ENCODE measurements at regions not wholly inside any gene's neighbourhood (a gene's known extent, or its start where the extent isn't known, plus 50 kb on each side); places are given as distances from the start of the nearest gene placed in this dataset.

DNA sequence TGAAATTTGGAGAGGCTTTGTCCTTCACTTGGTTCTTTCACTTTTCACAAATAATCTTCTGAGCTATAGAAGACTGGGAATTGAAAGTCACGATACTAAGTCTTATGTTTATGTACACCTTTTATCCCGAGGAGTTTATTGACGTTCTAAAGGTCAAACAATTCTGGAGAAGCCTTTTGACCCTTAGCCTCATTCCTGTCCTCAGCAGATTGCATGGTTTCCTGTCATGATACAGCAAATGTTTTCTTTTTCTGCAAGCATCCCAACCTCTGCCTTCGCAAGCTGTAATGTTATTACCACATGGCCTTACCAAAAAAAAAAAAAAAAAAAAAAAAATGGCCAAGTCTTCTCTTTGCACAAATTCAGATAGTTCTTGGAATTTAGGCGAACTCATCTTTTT lies 411.7 kb upstream of the FLRT2 start:
- Histone ChIP-seq H3K4me1 (ENCODE audit: control insufficient read depth in 2 of 2, insufficient read depth in 2 of 2, low read length in 2 of 2) (no peaks in the 10 kb centered on the region), H3K4me3 (ENCODE audit: low read length in 2 of 2) (no peak overlapping the region)

DNA sequence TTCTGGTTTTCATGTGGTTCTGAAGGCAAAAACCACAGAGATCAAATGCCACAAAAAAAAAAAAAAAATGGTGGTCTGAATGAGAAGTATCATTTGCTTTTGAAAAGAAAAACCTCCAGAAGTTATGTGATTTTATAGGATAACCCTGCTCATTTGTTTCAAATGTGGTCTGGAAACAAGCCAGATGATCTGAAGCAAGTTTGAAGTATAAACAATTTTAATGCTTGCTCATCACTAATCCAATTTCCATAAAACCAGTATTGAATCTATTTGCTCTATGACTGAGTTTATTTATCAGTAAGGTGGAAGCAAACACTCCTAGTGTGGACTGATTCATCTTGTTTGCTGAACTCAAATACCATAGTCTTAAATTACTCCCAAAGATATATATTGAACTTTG lies 407.3 kb upstream of the FLRT2 start:
- H3K27ac ChIP-seq (ENCODE audit: low read depth in 1 of 2, low read length in 1 of 2): no peak overlapping the region

More for the DNA sequence above, 411.7 kb upstream of the FLRT2 start:
- H3K9me3 ChIP-seq (ENCODE audit: control insufficient read depth in 2 of 2, insufficient read depth in 1 of 2, low read length in 1 of 2): no peaks in the 10 kb centered on the region
- no peaks in the 10 kb centered on the region for H3K36me3 ChIP-seq (ENCODE audit: control insufficient read depth in 2 of 2, insufficient read depth in 2 of 2, low read length in 1 of 2)
- WGBS: 77% methylated on average over 5 of the region's 5 CpGs
- DNase-seq (ENCODE audit: low read depth in 6 of 9, low spot score in 9 of 9): no peak
- H3K27ac ChIP-seq (ENCODE audit: low read depth in 1 of 2, low read length in 1 of 2): no peak overlapping the region
- no peaks in the 10 kb centered on the region for H3K27me3 ChIP-seq (ENCODE audit: control insufficient read depth in 2 of 2, insufficient read depth in 1 of 2, low read length in 1 of 2)

DNA sequence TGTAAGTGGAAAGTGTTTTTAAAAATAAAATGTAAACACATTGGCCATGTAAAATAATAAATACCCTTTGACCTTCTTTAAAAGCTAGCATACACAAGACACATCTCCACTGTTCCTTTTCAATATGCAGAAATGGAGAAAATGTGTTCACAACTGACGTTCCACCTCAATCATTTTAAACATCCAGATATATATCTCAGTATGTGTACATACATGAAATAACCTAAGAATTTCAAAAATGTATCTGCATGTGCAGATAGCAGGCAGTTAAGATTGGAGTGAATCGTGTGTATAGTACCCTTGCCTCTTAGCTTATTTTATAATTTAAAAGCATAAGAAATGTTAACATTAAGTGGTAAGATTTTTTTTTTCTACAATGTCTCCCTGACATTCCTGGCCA lies 406.2 kb upstream of the FLRT2 start:
- no peaks in the 10 kb centered on the region for H3K36me3 ChIP-seq (ENCODE audit: control insufficient read depth in 2 of 2, insufficient read depth in 2 of 2, low read length in 1 of 2)
- DNase-seq (ENCODE audit: low read depth in 6 of 9, low spot score in 9 of 9): no peak
- 93% methylated on average over 2 of the region's 2 CpGs for WGBS
- H3K4me1 ChIP-seq (ENCODE audit: control insufficient read depth in 2 of 2, insufficient read depth in 2 of 2, low read length in 2 of 2): no peaks in the 10 kb centered on the region
- no peak overlapping the region for H3K27ac ChIP-seq (ENCODE audit: low read depth in 1 of 2, low read length in 1 of 2)
- H3K27me3 ChIP-seq (ENCODE audit: control insufficient read depth in 2 of 2, insufficient read depth in 1 of 2, low read length in 1 of 2): no peaks in the 10 kb centered on the region
- H3K9me3 ChIP-seq (ENCODE audit: control insufficient read depth in 2 of 2, insufficient read depth in 1 of 2, low read length in 1 of 2): no peaks in the 10 kb centered on the region
- no peak overlapping the region for H3K4me3 ChIP-seq (ENCODE audit: low read length in 2 of 2)

More for the DNA sequence above, 407.3 kb upstream of the FLRT2 start:
- no peak overlapping the region for H3K4me3 ChIP-seq (ENCODE audit: low read length in 2 of 2)
- no peaks in the 10 kb centered on the region for H3K27me3 ChIP-seq (ENCODE audit: control insufficient read depth in 2 of 2, insufficient read depth in 1 of 2, low read length in 1 of 2)
- DNase-seq (ENCODE audit: low read depth in 6 of 9, low spot score in 9 of 9): peak in 1 of 9 donors; percentile 2
- H3K9me3 ChIP-seq (ENCODE audit: control insufficient read depth in 2 of 2, insufficient read depth in 1 of 2, low read length in 1 of 2): no peaks in the 10 kb centered on the region
- no peaks in the 10 kb centered on the region for H3K4me1 ChIP-seq (ENCODE audit: control insufficient read depth in 2 of 2, insufficient read depth in 2 of 2, low read length in 2 of 2)
- H3K36me3 ChIP-seq (ENCODE audit: control insufficient read depth in 2 of 2, insufficient read depth in 2 of 2, low read length in 1 of 2): no peaks in the 10 kb centered on the region

DNA sequence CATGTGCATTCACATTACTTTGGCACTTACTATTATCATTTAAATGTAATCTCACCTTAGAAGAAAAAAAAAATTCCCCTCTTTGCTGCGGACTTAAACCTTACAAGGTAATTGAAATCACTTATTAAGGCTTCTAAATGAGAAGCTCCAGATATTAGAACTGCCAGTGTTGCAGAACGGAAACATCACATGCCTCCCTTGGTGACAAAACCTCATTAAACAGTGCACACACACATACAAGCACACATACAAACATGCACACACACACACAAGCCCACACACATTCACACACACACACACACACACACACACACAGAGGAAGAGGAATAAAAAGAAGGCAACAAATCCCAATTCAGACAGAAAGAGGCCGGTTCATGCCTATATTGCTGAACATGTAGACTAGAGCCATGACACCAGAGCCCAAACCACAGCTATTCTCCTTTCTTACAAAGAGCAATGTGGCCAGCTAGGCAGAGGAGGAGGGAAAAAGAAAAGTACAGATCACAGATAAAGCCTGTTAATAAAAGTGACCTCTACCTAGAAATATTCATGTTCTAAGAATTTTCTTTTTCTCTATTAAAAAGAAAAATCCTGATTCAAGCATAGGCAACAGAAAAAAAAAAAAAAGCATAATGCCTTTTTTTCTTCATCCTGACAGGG lies 405.2 kb upstream of the FLRT2 start:
- no peak overlapping the region for H3K27ac ChIP-seq (ENCODE audit: low read depth in 1 of 2, low read length in 1 of 2)
- no peak for DNase-seq (ENCODE audit: low read depth in 6 of 9, low spot score in 9 of 9)
- no peaks in the 10 kb centered on the region for H3K27me3 ChIP-seq (ENCODE audit: control insufficient read depth in 2 of 2, insufficient read depth in 1 of 2, low read length in 1 of 2)
- no peak overlapping the region for H3K4me3 ChIP-seq (ENCODE audit: low read length in 2 of 2)
- no peaks in the 10 kb centered on the region for H3K9me3 ChIP-seq (ENCODE audit: control insufficient read depth in 2 of 2, insufficient read depth in 1 of 2, low read length in 1 of 2)
- 92% methylated on average over 3 of the region's 3 CpGs for WGBS
- H3K36me3 ChIP-seq (ENCODE audit: control insufficient read depth in 2 of 2, insufficient read depth in 2 of 2, low read length in 1 of 2): no peaks in the 10 kb centered on the region
- H3K4me1 ChIP-seq (ENCODE audit: control insufficient read depth in 2 of 2, insufficient read depth in 2 of 2, low read length in 2 of 2): no peaks in the 10 kb centered on the region

DNA sequence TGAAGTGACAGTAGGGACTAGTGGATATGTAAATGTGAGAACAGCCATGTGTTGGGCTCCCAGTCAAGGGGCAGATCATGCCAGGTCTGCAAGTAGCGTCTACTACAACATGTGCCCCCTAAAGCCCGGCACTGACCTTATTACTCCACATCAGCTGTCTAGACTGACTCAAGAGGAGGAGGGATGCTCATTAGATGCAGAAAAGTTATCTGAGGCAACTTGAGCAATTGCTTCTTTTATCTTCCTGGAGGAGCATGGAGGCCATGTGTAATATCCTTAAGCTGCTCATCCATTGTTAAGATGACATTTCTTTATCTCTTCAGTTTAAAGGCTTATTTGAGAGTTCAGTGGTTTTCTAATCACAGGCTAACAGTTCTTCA lies 404.7 kb upstream of the FLRT2 start:
- no peak overlapping the region for H3K27ac ChIP-seq (ENCODE audit: low read depth in 1 of 2, low read length in 1 of 2)
- no peaks in the 10 kb centered on the region for H3K36me3 ChIP-seq (ENCODE audit: control insufficient read depth in 2 of 2, insufficient read depth in 2 of 2, low read length in 1 of 2)
- WGBS: 96% methylated on average over 2 of the region's 2 CpGs
- H3K9me3 ChIP-seq (ENCODE audit: control insufficient read depth in 2 of 2, insufficient read depth in 1 of 2, low read length in 1 of 2): no peaks in the 10 kb centered on the region
- no peak overlapping the region for H3K4me3 ChIP-seq (ENCODE audit: low read length in 2 of 2)
- H3K4me1 ChIP-seq (ENCODE audit: control insufficient read depth in 2 of 2, insufficient read depth in 2 of 2, low read length in 2 of 2): no peaks in the 10 kb centered on the region
- no peak for DNase-seq (ENCODE audit: low read depth in 6 of 9, low spot score in 9 of 9)
- no peaks in the 10 kb centered on the region for H3K27me3 ChIP-seq (ENCODE audit: control insufficient read depth in 2 of 2, insufficient read depth in 1 of 2, low read length in 1 of 2)

DNA sequence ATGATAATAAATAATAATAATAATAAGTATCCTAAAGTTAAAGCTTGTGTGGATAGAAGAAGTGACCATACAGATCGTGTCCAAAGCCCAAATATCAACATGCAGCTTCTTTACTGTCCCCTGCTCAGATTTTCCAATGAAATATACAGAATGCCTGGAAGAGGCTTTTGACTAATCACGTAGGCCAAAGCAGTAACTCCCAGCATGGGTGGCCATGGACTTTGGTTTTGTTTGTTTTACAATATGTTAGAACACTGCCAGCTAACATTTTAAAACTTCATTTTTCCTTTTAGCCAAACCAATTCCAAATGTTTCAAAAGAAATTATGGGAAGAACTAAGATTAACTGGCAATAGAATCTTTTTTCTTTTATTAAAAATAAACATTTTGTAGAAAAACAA lies 400.0 kb upstream of the FLRT2 start:
- no peak for DNase-seq (ENCODE audit: low read depth in 6 of 9, low spot score in 9 of 9)
- Histone ChIP-seq H3K27ac (ENCODE audit: low read depth in 1 of 2, low read length in 1 of 2) (no peak overlapping the region), H3K4me1 (ENCODE audit: control insufficient read depth in 2 of 2, insufficient read depth in 2 of 2, low read length in 2 of 2) (no peaks in the 10 kb centered on the region), H3K27me3 (ENCODE audit: control insufficient read depth in 2 of 2, insufficient read depth in 1 of 2, low read length in 1 of 2) (no peaks in the 10 kb centered on the region), H3K36me3 (ENCODE audit: control insufficient read depth in 2 of 2, insufficient read depth in 2 of 2, low read length in 1 of 2) (no peaks in the 10 kb centered on the region), H3K4me3 (ENCODE audit: low read length in 2 of 2) (no peak overlapping the region), H3K9me3 (ENCODE audit: control insufficient read depth in 2 of 2, insufficient read depth in 1 of 2, low read length in 1 of 2) (peaks cover 0 to 3% of the 10 kb centered on the region in 2 donors)
- 88% methylated on average over 2 of the region's 2 CpGs for WGBS

DNA sequence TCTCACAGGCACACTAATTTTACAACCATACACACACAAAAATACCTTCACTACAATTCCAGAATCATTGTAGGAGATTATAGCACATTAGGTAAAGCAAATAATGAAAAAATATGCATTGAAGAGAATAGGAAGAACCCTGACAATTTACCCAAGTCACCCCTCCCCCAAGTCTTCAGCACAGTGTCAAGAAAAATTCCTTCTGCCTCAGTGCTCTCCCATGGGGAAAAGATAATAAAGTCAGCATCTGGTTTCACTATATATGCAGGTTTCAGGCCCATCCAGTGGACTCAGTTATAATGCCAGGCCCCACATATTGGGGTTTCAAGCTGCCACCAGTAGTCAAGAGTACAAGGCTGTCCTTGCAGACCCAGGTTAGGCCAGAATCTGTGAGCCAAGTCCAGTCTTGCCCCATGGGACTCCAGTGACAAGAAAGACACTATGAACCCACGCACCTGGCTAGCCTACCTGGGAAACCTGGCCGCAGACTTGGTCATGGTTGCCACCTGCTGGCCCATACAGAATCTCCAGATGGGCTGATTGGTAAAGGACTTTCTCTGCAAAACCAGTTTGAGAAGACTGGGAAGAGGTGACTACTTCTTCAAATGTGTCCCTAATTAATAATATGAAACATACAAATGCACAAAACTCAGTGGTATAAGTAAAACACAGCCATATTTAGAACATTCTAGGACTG lies 398.6 kb upstream of the FLRT2 start:
- Histone ChIP-seq H3K36me3 (ENCODE audit: control insufficient read depth in 2 of 2, insufficient read depth in 2 of 2, low read length in 1 of 2) (no peaks in the 10 kb centered on the region), H3K27me3 (ENCODE audit: control insufficient read depth in 2 of 2, insufficient read depth in 1 of 2, low read length in 1 of 2) (no peaks in the 10 kb centered on the region), H3K4me1 (ENCODE audit: control insufficient read depth in 2 of 2, insufficient read depth in 2 of 2, low read length in 2 of 2) (no peaks in the 10 kb centered on the region), H3K27ac (ENCODE audit: low read depth in 1 of 2, low read length in 1 of 2) (no peak overlapping the region), H3K9me3 (ENCODE audit: control insufficient read depth in 2 of 2, insufficient read depth in 1 of 2, low read length in 1 of 2) (peaks cover 0 to 3% of the 10 kb centered on the region in 2 donors), H3K4me3 (ENCODE audit: low read length in 2 of 2) (no peak overlapping the region)
- 95% methylated on average over 2 of the region's 2 CpGs for WGBS
- no peak for DNase-seq (ENCODE audit: low read depth in 6 of 9, low spot score in 9 of 9)

DNA sequence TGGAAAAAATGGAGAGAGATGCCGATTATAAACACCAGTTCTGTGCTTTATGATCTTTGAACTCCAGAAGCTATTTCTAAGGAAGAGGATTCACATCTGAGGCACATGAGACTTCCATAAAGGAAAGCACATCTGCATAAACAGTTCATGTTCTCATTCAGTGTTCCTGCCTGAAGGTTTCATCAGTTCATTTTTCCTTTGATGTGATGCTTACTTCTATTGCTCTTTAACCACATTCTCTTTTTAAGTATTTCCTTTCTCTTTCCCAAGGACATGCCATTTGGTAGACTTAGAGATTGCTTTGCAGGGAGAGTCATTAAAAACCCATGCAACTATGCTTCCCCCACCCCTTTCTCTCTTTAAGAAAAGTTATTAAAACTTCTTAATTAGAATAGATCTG lies 387.0 kb upstream of the FLRT2 start:
- Histone ChIP-seq H3K9me3 (ENCODE audit: control insufficient read depth in 2 of 2, insufficient read depth in 1 of 2, low read length in 1 of 2) (no peaks in the 10 kb centered on the region), H3K4me1 (ENCODE audit: control insufficient read depth in 2 of 2, insufficient read depth in 2 of 2, low read length in 2 of 2) (no peaks in the 10 kb centered on the region), H3K4me3 (ENCODE audit: low read length in 2 of 2) (no peak overlapping the region), H3K27ac (ENCODE audit: low read depth in 1 of 2, low read length in 1 of 2) (no peak overlapping the region), H3K27me3 (ENCODE audit: control insufficient read depth in 2 of 2, insufficient read depth in 1 of 2, low read length in 1 of 2) (no peaks in the 10 kb centered on the region), H3K36me3 (ENCODE audit: control insufficient read depth in 2 of 2, insufficient read depth in 2 of 2, low read length in 1 of 2) (no peaks in the 10 kb centered on the region)
- DNase-seq (ENCODE audit: low read depth in 6 of 9, low spot score in 9 of 9): peak in 1 of 9 donors; percentile 13
- WGBS: 86% methylated on average over 1 of the region's 1 CpG

DNA sequence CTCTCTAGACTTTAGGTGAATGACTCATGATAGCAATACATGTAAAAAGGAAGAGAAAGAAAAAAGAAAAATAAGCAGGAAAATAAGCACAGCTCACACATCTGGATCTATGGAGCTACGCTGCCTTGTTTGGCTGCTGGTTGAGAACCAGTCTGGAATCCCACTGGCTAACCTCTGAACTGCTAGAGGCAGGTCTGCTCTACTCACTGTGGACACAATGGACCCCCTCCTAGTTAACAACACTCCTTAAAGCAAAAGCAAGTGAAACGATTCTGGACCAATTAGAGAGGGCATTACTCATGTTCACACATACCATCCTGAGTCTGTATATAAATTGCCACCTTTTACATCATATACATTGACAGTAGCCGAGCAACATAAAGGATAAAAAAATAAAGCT lies 383.2 kb upstream of the FLRT2 start:
- Histone ChIP-seq H3K9me3 (ENCODE audit: control insufficient read depth in 2 of 2, insufficient read depth in 1 of 2, low read length in 1 of 2) (no peaks in the 10 kb centered on the region), H3K36me3 (ENCODE audit: control insufficient read depth in 2 of 2, insufficient read depth in 2 of 2, low read length in 1 of 2) (no peaks in the 10 kb centered on the region), H3K27ac (ENCODE audit: low read depth in 1 of 2, low read length in 1 of 2) (no peak overlapping the region), H3K4me1 (ENCODE audit: control insufficient read depth in 2 of 2, insufficient read depth in 2 of 2, low read length in 2 of 2) (no peaks in the 10 kb centered on the region), H3K27me3 (ENCODE audit: control insufficient read depth in 2 of 2, insufficient read depth in 1 of 2, low read length in 1 of 2) (no peaks in the 10 kb centered on the region), H3K4me3 (ENCODE audit: low read length in 2 of 2) (no peak overlapping the region)
- DNase-seq (ENCODE audit: low read depth in 6 of 9, low spot score in 9 of 9): no peak
- 90% methylated on average over 3 of the region's 3 CpGs for WGBS

Data from thymus (tissue), 11 donors.